Endodermal cell (in vitro differentiated cells): ENCODE measurements at regions not wholly inside any gene's neighbourhood (a gene's known extent, or its start where the extent isn't known, plus 50 kb on each side); places are given as distances from the start of the nearest gene placed in this dataset.

Source experiments
- DNase-seq: peaks from one replicate; pipeline ENCODE4 v3.0.0-alpha.2; 2017
- H3K27ac ChIP-seq: 2 replicates; pipeline ENCODE4 v1.5.1; 2013; ENCODE audit warnings: mild to moderate bottlenecking, low read depth, low read length, moderate library complexity
- H3K27me3 ChIP-seq: 2 replicates; pipeline ENCODE4 v1.6.1; 2013; ENCODE audit warnings: mild to moderate bottlenecking, low read length, moderate library complexity; ENCODE audit not compliant: insufficient read depth, control insufficient read depth, poor library complexity, severe bottlenecking
- H3K36me3 ChIP-seq: 2 replicates; pipeline ENCODE4 v1.7.0; 2013; ENCODE audit warnings: mild to moderate bottlenecking, low read length, moderate library complexity; ENCODE audit not compliant: control insufficient read depth, insufficient read depth
- H3K4me1 ChIP-seq: one replicate; pipeline ENCODE4 v1.7.0; 2013; ENCODE audit warnings: low read length; ENCODE audit not compliant: control insufficient read depth, insufficient read depth
- H3K4me3 ChIP-seq: 2 replicates; pipeline ENCODE4 v1.5.1; 2013; ENCODE audit warnings: mild to moderate bottlenecking, low read length, moderate library complexity
- H3K9ac ChIP-seq: 2 replicates; pipeline ENCODE4 v1.6.1; 2013; ENCODE audit warnings: mild to moderate bottlenecking, low read length, moderate library complexity; ENCODE audit not compliant: poor library complexity, severe bottlenecking; ENCODE audit errors: extremely low read depth
- H3K9me3 ChIP-seq: 2 replicates; pipeline ENCODE4 v1.6.1; 2013; ENCODE audit warnings: mild to moderate bottlenecking, low read length, moderate library complexity; ENCODE audit not compliant: control insufficient read depth
- H3K27ac Mint-ChIP-seq: 2 replicates; pipeline ENCODE4 v1.8.0; 2020; ENCODE audit warnings: mixed read lengths
- H3K27me3 Mint-ChIP-seq: 2 replicates; pipeline ENCODE4 v1.8.0; 2021; ENCODE audit warnings: mild to moderate bottlenecking, mixed read lengths; ENCODE audit not compliant: insufficient read depth
- H3K36me3 Mint-ChIP-seq: 2 replicates; pipeline ENCODE4 v1.8.0; 2020; ENCODE audit warnings: low read depth, mixed read lengths
- H3K4me1 Mint-ChIP-seq: 2 replicates; pipeline ENCODE4 v1.8.0; 2020; ENCODE audit warnings: mixed read lengths
- H3K4me3 Mint-ChIP-seq: 2 replicates; pipeline ENCODE4 v1.8.0; 2020; ENCODE audit warnings: mild to moderate bottlenecking, moderate library complexity, mixed read lengths
- H3K9me3 Mint-ChIP-seq: 2 replicates; pipeline ENCODE4 v1.8.0; 2020; ENCODE audit warnings: mild to moderate bottlenecking, mixed read lengths
- CTCF ChIP-seq: fragments of 200-600 bp; sonication (generic); conservative IDR thresholded peaks from 2 replicates; pipeline ENCODE4 v1.5.0; 2021; ENCODE audit warnings: antibody characterized with exemption, mild to moderate bottlenecking
- WGBS, 2 experiments: methylation state at CpG; one replicate each; pipeline versions ENCODE4 v1.1.5 to v1.1.7; 2013; ENCODE audit warnings: missing lambda C conversion rate in 2 of 2, mixed read lengths in 1 of 2; ENCODE audit not compliant: insufficient coverage in 1 of 2, insufficient read length in 1 of 2; 5-methylcytosine and 5-hydroxymethylcytosine counted together

DNA sequence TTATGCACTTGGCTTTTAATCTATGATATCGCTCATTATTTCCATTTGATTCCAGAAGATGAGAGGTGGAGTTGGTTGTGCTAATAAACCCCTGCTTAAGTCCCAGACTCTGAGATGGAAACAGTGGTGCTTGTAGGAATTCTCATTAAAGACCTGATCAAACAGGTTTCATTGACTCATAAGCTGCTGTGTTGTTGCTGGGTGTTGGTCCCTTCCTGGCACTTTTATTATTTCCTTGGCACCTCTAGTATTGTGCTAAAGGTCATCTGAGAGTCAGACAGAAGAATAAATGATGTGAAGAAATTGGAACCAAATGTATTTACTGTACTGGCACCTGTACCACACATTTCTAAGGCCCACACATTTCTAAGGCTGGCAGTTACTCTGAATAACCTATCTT lies 544.7 kb upstream of the NR3C2 start:
- Mint-ChIP-seq H3K4me3 (no peak overlapping the region), H3K27ac (no peak overlapping the region), H3K9me3 (peaks cover 14% of the 10 kb centered on the region), H3K27me3 (no peaks in the 10 kb centered on the region), H3K4me1 (peaks cover 7% of the 10 kb centered on the region), H3K36me3 (no peaks in the 10 kb centered on the region)
- WGBS, 2 experiments = 77% methylated on average over 1 of the region's 1 CpG; no CpG with 5 or more reads in 1 of the 2 experiments
- Histone ChIP-seq H3K27ac (no peak overlapping the region), H3K4me1 (no peaks in the 10 kb centered on the region), H3K9ac (no peak overlapping the region), H3K27me3 (no peaks in the 10 kb centered on the region), H3K4me3 (no peak overlapping the region), H3K9me3 (no peaks in the 10 kb centered on the region), H3K36me3 (no peaks in the 10 kb centered on the region)
- no peak for TF ChIP-seq CTCF
- DNase-seq = no peak

- no peaks in the 10 kb centered on the region for H3K27me3 Mint-ChIP-seq
- H3K27ac Mint-ChIP-seq = no peak overlapping the region
- H3K36me3 Mint-ChIP-seq = no peaks in the 10 kb centered on the region
- H3K9ac ChIP-seq = no peak overlapping the region
- no peak for TF ChIP-seq CTCF
- H3K27me3 ChIP-seq = no peaks in the 10 kb centered on the region
- H3K4me3 Mint-ChIP-seq = no peak overlapping the region
- H3K4me3 ChIP-seq = no peak overlapping the region
- no peak for DNase-seq
- H3K4me1 Mint-ChIP-seq = peaks cover 7% of the 10 kb centered on the region
- peaks cover 14% of the 10 kb centered on the region for H3K9me3 Mint-ChIP-seq
- no peaks in the 10 kb centered on the region for H3K4me1 ChIP-seq
- H3K9me3 ChIP-seq = no peaks in the 10 kb centered on the region
- 89% methylated on average over 1 to 2 of the region's 2 CpGs for WGBS, 2 experiments
- no peak overlapping the region for H3K27ac ChIP-seq
- no peaks in the 10 kb centered on the region for H3K36me3 ChIP-seq
These were observed 542.7 kb upstream of the NR3C2 start for GRCh38 chr4:148984951-148985350.

DNA sequence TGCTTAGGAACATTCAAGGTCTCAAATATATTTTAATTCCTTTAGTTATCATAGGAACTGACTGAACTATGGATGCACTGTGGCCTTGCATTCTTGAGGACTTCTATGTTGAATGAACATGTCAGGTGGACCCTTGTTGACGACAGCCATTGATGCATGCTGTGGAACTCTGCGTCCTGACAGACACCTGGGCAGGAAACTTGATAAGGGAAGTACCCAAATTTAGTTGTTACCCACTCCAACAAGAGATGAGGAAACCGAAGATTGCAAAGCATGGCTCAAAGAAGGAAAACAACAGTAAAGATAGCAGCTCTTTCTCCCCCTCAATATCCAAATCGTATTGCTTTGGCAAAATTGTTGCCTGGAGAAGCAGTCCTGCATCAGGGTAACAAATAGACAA lies 540.0 kb upstream of the NR3C2 start:
- Histone ChIP-seq H3K27ac (no peak overlapping the region), H3K4me1 (no peaks in the 10 kb centered on the region), H3K9ac (no peak overlapping the region), H3K9me3 (no peaks in the 10 kb centered on the region), H3K36me3 (no peaks in the 10 kb centered on the region), H3K27me3 (no peaks in the 10 kb centered on the region), H3K4me3 (no peak overlapping the region)
- WGBS, 2 experiments = 94 to 95% methylated on average over 3 to 4 of the region's 4 CpGs
- Mint-ChIP-seq H3K27ac (no peak overlapping the region), H3K36me3 (no peaks in the 10 kb centered on the region), H3K9me3 (peaks cover 14% of the 10 kb centered on the region), H3K4me1 (no peaks in the 10 kb centered on the region), H3K27me3 (no peaks in the 10 kb centered on the region), H3K4me3 (no peak overlapping the region)
- TF ChIP-seq CTCF = no peak
- no peak for DNase-seq
